ENCODE measurements at regions not wholly inside any gene's neighbourhood (a gene's known extent, or its start where the extent isn't known, plus 50 kb on each side); places are given as distances from the start of the nearest gene placed in this dataset.

GRCh38 chr3:180743813-180744590 is 64.7 kb upstream of the CCDC39 start:
- Mint-ChIP-seq H3K36me3 (ENCODE audit: low read depth) (no peaks in the 10 kb centered on the region), H3K4me1 (ENCODE audit: low read depth) (no peaks in the 10 kb centered on the region), H3K9me3 (no peaks in the 10 kb centered on the region), H3K27ac (no peak overlapping the region), H3K4me3 (no peak overlapping the region), H3K27me3 (peaks cover 33% of the 10 kb centered on the region)
- Histone ChIP-seq H3K27me3 (ENCODE audit: control insufficient read depth in 1 of 2, insufficient read depth in 2 of 2, low read length in 2 of 2) (no peaks in the 10 kb centered on the region), H3K4me1 (ENCODE audit: insufficient read depth, low read length) (no peaks in the 10 kb centered on the region), H3K9me3 (ENCODE audit: control insufficient read depth in 1 of 2, insufficient read depth in 1 of 2, low read length in 2 of 2) (no peaks in the 10 kb centered on the region), H3K4me3 (ENCODE audit: low read length) (no peak overlapping the region), H3K36me3 (ENCODE audit: insufficient read depth, low read length) (no peaks in the 10 kb centered on the region), H3K27ac (ENCODE audit: low read depth in 1 of 2, low read length in 2 of 2) (no peak overlapping the region)
- TF ChIP-seq CTCF (IDR thresholded peaks at IDR 0.05), result no peak
- DNase-seq (no peak), ATAC-seq (ENCODE audit: poor library complexity) (no peak)
- CTCF ChIA-PET, result no interaction called here
- POLR2A ChIA-PET, result no interaction called here
- intact Hi-C loops (cut with DNase I, micrococcal nuclease), result no loop called here

GRCh38 chr3:180747805-180748361 is 68.6 kb upstream of the CCDC39 start:
- Mint-ChIP-seq H3K27ac (no peak overlapping the region), H3K4me1 (ENCODE audit: low read depth) (no peaks in the 10 kb centered on the region), H3K36me3 (ENCODE audit: low read depth) (no peaks in the 10 kb centered on the region), H3K4me3 (no peak overlapping the region), H3K9me3 (no peaks in the 10 kb centered on the region), H3K27me3 (peaks cover 27% of the 10 kb centered on the region)
- Histone ChIP-seq H3K4me3 (ENCODE audit: low read length) (no peak overlapping the region), H3K27me3 (ENCODE audit: control insufficient read depth in 1 of 2, insufficient read depth in 2 of 2, low read length in 2 of 2) (no peaks in the 10 kb centered on the region), H3K27ac (ENCODE audit: low read depth in 1 of 2, low read length in 2 of 2) (no peak overlapping the region), H3K36me3 (ENCODE audit: insufficient read depth, low read length) (no peaks in the 10 kb centered on the region), H3K4me1 (ENCODE audit: insufficient read depth, low read length) (no peaks in the 10 kb centered on the region), H3K9me3 (ENCODE audit: control insufficient read depth in 1 of 2, insufficient read depth in 1 of 2, low read length in 2 of 2) (no peaks in the 10 kb centered on the region)
- POLR2A ChIA-PET, result no interaction called here
- ATAC-seq (ENCODE audit: poor library complexity), result no peak
- CTCF ChIA-PET, result no interaction called here
- no peak for DNase-seq
- no peak for TF ChIP-seq CTCF (IDR thresholded peaks at IDR 0.05)
- intact Hi-C loops (cut with DNase I, micrococcal nuclease), result no loop called here

GRCh38 chr3:180749322-180749721 is 70.0 kb upstream of the CCDC39 start:
- no peak overlapping the region for H3K4me3 Mint-ChIP-seq
- intact Hi-C loops (cut with DNase I, micrococcal nuclease), result no loop called here
- Histone ChIP-seq H3K4me3 (ENCODE audit: low read length) (no peak overlapping the region), H3K9me3 (ENCODE audit: control insufficient read depth in 1 of 2, insufficient read depth in 1 of 2, low read length in 2 of 2) (no peaks in the 10 kb centered on the region), H3K4me1 (ENCODE audit: insufficient read depth, low read length) (no peaks in the 10 kb centered on the region), H3K27ac (ENCODE audit: low read depth in 1 of 2, low read length in 2 of 2) (no peak overlapping the region), H3K27me3 (ENCODE audit: control insufficient read depth in 1 of 2, insufficient read depth in 2 of 2, low read length in 2 of 2) (no peaks in the 10 kb centered on the region), H3K36me3 (ENCODE audit: insufficient read depth, low read length) (no peaks in the 10 kb centered on the region)
- peaks cover 13% of the 10 kb centered on the region for H3K27me3 Mint-ChIP-seq
- no peaks in the 10 kb centered on the region for H3K9me3 Mint-ChIP-seq
- DNase-seq (no peak), ATAC-seq (ENCODE audit: poor library complexity) (no peak)
- no peaks in the 10 kb centered on the region for H3K4me1 Mint-ChIP-seq (ENCODE audit: low read depth)
- H3K27ac Mint-ChIP-seq, result no peak overlapping the region
- H3K36me3 Mint-ChIP-seq (ENCODE audit: low read depth), result no peaks in the 10 kb centered on the region
- TF ChIP-seq CTCF (IDR thresholded peaks at IDR 0.05), result no peak
- ChIA-PET CTCF (no interaction called here), POLR2A (no interaction called here)
